ENCODE measurements at regions not wholly inside any gene's neighbourhood (a gene's known extent, or its start where the extent isn't known, plus 50 kb on each side); places are given as distances from the start of the nearest gene placed in this dataset.
"Not testable (repeated sequence)": the region's sequence is repeated elsewhere in the genome, so short reads cannot be mapped to it uniquely, and the experiment has no call there.

GRCh38 chr17:45666046-45666600 lies 118.0 kb upstream of the CRHR1 start:
- in situ Hi-C loops (cut with HindIII; ENCODE audit: low sequenced_read_pairs): no loop called here
- TF ChIP-seq, protein P1, sequence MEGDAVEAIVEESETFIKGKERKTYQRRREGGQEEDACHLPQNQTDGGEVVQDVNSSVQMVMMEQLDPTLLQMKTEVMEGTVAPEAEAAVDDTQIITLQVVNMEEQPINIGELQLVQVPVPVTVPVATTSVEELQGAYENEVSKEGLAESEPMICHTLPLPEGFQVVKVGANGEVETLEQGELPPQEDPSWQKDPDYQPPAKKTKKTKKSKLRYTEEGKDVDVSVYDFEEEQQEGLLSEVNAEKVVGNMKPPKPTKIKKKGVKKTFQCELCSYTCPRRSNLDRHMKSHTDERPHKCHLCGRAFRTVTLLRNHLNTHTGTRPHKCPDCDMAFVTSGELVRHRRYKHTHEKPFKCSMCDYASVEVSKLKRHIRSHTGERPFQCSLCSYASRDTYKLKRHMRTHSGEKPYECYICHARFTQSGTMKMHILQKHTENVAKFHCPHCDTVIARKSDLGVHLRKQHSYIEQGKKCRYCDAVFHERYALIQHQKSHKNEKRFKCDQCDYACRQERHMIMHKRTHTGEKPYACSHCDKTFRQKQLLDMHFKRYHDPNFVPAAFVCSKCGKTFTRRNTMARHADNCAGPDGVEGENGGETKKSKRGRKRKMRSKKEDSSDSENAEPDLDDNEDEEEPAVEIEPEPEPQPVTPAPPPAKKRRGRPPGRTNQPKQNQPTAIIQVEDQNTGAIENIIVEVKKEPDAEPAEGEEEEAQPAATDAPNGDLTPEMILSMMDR (IDR thresholded peaks at IDR 0.05; ENCODE audit: low read depth, low read length, missing control alignments): no peak

GRCh38 chr17:45666641-45667040 lies 117.5 kb upstream of the CRHR1 start:
- no peak for DNase-seq (ENCODE audit: low read depth)
- in situ Hi-C loops (cut with HindIII; ENCODE audit: low sequenced_read_pairs): no loop called here
- H3K4me3 ChIP-seq (ENCODE audit: low read depth, low read length): no peak overlapping the region
- TF ChIP-seq, protein P1 (IDR thresholded peaks at IDR 0.05; ENCODE audit: low read depth, low read length, missing control alignments): no peak

More at GRCh38 chr17:45666046-45666600, 118.0 kb upstream of the CRHR1 start:
- DNase-seq (ENCODE audit: low read depth): no peak
- no peak overlapping the region for H3K4me3 ChIP-seq (ENCODE audit: low read depth, low read length)

DNA sequence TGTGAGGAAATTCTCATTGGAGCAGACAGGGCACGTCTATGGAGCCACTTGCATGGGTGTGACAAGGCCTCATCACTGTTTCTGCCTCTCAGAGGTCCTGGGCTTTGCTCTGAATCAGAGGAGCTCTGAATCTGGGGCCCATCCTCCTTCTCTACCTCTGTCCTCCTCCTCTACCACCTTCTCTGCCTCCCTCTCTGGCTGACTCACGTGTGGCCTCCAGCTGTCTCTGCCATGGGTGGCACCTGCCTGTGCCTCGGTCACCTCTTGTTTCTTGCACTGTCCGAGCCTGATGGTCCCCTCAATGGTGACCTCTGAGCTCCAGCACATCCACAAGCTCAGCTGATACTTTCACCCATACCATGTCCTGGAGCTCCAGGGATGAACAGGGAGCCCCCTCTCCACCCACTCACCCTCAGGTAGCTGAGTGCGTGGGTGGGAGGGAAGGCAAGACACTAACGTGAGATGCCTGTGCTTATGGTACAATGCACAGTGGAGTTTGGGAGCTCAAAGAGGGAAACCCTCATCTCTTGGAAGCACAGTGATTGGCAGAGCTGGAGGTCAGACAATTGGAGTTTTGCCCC lies 116.4 kb upstream of the CRHR1 start:
- no peak overlapping the region for H3K4me3 ChIP-seq (ENCODE audit: low read depth, low read length)
- DNase-seq (ENCODE audit: low read depth): no peak
- in situ Hi-C loops (cut with HindIII; ENCODE audit: low sequenced_read_pairs): no loop called here
- TF ChIP-seq, protein P1 (IDR thresholded peaks at IDR 0.05; ENCODE audit: low read depth, low read length, missing control alignments): no peak

DNA sequence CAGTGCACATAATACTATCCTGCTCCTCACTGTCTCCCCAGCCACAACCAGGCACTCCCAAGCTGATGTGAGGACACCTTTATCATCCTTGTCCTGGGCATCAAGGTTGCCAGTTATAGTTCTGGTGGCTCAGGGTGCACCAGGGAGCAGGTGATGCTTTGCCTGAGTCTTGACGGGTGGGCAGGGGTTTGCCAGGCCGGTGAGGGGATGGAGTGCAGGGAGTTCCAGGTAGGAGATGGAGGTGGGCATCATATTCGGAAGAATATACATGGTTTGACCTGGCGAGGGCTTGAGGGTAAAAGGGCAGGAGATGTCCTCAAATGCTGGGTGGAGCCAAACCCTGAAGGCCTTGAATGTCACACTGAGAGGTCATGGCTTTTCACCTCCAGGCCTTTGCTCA lies 115.8 kb upstream of the CRHR1 start:
- in situ Hi-C loops (cut with HindIII; ENCODE audit: low sequenced_read_pairs): no loop called here
- no peak overlapping the region for H3K4me3 ChIP-seq (ENCODE audit: low read depth, low read length)
- TF ChIP-seq, protein P1 (IDR thresholded peaks at IDR 0.05; ENCODE audit: low read depth, low read length, missing control alignments): no peak
- DNase-seq (ENCODE audit: low read depth): no peak

DNA sequence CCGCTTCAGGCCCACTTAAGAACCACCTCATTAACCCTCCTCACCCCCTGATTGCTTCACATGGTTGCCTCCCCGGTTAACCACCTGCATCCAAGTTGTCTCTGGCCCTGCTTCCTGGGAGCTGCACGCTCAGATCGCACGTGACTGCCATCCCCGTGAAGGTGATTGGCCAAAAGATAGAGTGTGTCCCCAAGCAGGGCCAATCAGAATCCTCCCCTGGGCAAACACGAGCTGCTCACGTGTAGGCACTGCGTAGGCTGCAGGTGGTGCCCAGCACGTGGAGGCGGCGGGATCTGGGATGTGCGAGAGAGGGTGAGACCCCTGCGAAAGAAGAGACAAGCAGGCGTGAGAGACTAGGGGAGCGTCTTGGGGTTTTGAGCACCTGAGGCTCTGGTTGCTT lies 111.8 kb upstream of the CRHR1 start:
- in situ Hi-C loops (cut with HindIII; ENCODE audit: low sequenced_read_pairs): no loop called here
- H3K4me3 ChIP-seq (ENCODE audit: low read depth, low read length): no peak overlapping the region
- TF ChIP-seq, protein P1 (IDR thresholded peaks at IDR 0.05; ENCODE audit: low read depth, low read length, missing control alignments): no peak
- DNase-seq (ENCODE audit: low read depth): no peak

DNA sequence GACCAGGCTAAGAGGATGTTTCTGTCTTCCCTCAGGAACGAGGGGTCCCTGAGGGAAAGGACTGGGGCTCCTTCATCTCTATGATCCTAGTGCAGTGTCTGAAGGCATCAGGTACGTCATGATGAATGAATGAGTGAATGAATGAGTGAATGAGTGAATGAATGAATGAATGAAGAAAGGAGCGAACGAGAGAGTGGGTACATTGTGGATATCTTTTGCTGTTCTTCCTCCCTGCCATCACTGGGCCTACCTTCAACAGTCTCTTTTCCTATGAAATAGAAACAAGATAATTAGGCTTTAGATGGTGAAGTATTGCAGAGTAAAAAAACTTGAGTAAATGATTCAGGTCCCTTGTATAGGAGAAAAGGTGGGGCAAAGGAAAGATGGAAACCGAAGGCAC lies 111.3 kb upstream of the CRHR1 start:
- TF ChIP-seq, protein P1 (IDR thresholded peaks at IDR 0.05; ENCODE audit: low read depth, low read length, missing control alignments): no peak
- no peak for DNase-seq (ENCODE audit: low read depth)
- in situ Hi-C loops (cut with HindIII; ENCODE audit: low sequenced_read_pairs): no loop called here
- no peak overlapping the region for H3K4me3 ChIP-seq (ENCODE audit: low read depth, low read length)

- DNase-seq (ENCODE audit: low read depth); H3K4me3 ChIP-seq (ENCODE audit: low read depth, low read length); in situ Hi-C loops (cut with HindIII; ENCODE audit: low sequenced_read_pairs): not testable (repeated sequence)
Measured at GRCh38 chr17:45673759-45674158, 110.4 kb upstream of the CRHR1 start.
